SK-N-SH (cell line): ENCODE measurements at regions not wholly inside any gene's neighbourhood (a gene's known extent, or its start where the extent isn't known, plus 50 kb on each side); places are given as distances from the start of the nearest gene placed in this dataset.

Experiments
- CTCF ChIA-PET: fragments of 300-600, 350-600 bp; formaldehyde crosslinking; extraction: SDS; loops from one replicate; lab custom pipeline; 2021; lab: Yijun Ruan, JAX
- POLR2A ChIA-PET: fragments of 350-600 bp; sonication (Branson Sonifier 250); formaldehyde crosslinking; extraction: SDS; loops from one replicate; lab custom pipeline; 2020; ENCODE audit warnings: antibody characterized with exemption, inconsistent platforms; lab: Yijun Ruan, JAX
- DNase-seq: peaks from one replicate; pipeline ENCODE4 v3.0.0; 2012
- H2AFZ ChIP-seq: fragments of 200-600 bp; sonication (generic); 2 replicates; pipeline ENCODE4 v1.8.1; 2016; ENCODE audit warnings: antibody characterized with exemption, mild to moderate bottlenecking, low read depth
- H3F3A ChIP-seq: fragments of 200-600 bp; sonication (generic); replicated peaks from 2 replicates; pipeline ENCODE3; 2016; ENCODE audit warnings: antibody characterized with exemption, mild to moderate bottlenecking; ENCODE audit not compliant: insufficient read depth
- H3K27ac ChIP-seq, 2 experiments: fragments of 200-500 bp in 1 of 2; fragments of 200-600 bp in 1 of 2; sonication (Bioruptor generic) in 1 of 2; sonication (generic), shearing (Covaris generic) in 1 of 2; 2 replicates each; pipeline versions ENCODE4 v1.5.1 to v1.6.1; 2014 to 2016; ENCODE audit warnings: low read depth in 2 of 2, inconsistent platforms in 1 of 2, low read length in 1 of 2, mild to moderate bottlenecking in 1 of 2, mixed read lengths in 1 of 2
- H3K27me3 ChIP-seq: fragments of 200-600 bp; sonication (generic), shearing (Covaris generic); 2 replicates; pipeline ENCODE4 v1.6.1; 2016; ENCODE audit warnings: mixed run types; ENCODE audit not compliant: insufficient read depth
- H3K36me3 ChIP-seq, 2 experiments: fragments of 200-500 bp in 1 of 2; fragments of 200-600 bp in 1 of 2; sonication (Bioruptor generic) in 1 of 2; sonication (generic) in 1 of 2; replicated peaks in 1 of 2; 2 replicates each; pipeline versions ENCODE3 to v1.5.1; 2014 to 2016; ENCODE audit warnings: low read length in 1 of 2, mild to moderate bottlenecking in 1 of 2; ENCODE audit not compliant: insufficient read depth in 2 of 2, control insufficient read depth in 1 of 2
- H3K4me1 ChIP-seq, 2 experiments: fragments of 200-500 bp in 1 of 2; fragments of 200-600 bp in 1 of 2; sonication (Bioruptor generic) in 1 of 2; sonication (generic), shearing (Covaris generic) in 1 of 2; 2 replicates each; pipeline versions ENCODE4 v1.5.1 to v1.6.1; 2014 to 2016; ENCODE audit warnings: low read depth in 1 of 2, low read length in 1 of 2, mixed run types in 1 of 2; ENCODE audit not compliant: insufficient read depth in 2 of 2, control insufficient read depth in 1 of 2
- H3K4me2 ChIP-seq: fragments of 200-600 bp; sonication (generic), shearing (Covaris generic); 2 replicates; pipeline ENCODE4 v1.6.1; 2017; ENCODE audit warnings: mixed run types
- H3K4me3 ChIP-seq, 2 experiments: fragments of 200-500 bp in 1 of 2; fragments of 200-600 bp in 1 of 2; sonication (Bioruptor generic) in 1 of 2; sonication (generic), shearing (Covaris generic) in 1 of 2; 2 replicates each; pipeline versions ENCODE4 v1.5.1 to v1.8.1; 2014 to 2016; ENCODE audit warnings: low read depth in 2 of 2, inconsistent platforms in 1 of 2, low read length in 1 of 2, mild to moderate bottlenecking in 1 of 2, mixed read lengths in 1 of 2, moderate library complexity in 1 of 2
- H3K79me2 ChIP-seq: fragments of 200-600 bp; sonication (generic); 2 replicates; pipeline ENCODE4 v1.8.1; 2017; ENCODE audit warnings: mild to moderate bottlenecking; ENCODE audit not compliant: insufficient read depth
- H3K9ac ChIP-seq: fragments of 200-600 bp; sonication (generic); 2 replicates; pipeline ENCODE4 v1.6.1; 2017; ENCODE audit warnings: mixed run types
- H3K9me2 ChIP-seq: fragments of 200-600 bp; sonication (generic); 2 replicates; pipeline ENCODE4 v1.6.1; 2017; ENCODE audit warnings: mixed run types
- H3K9me3 ChIP-seq: fragments of 200-600 bp; sonication (generic); 2 replicates; pipeline ENCODE4 v1.6.1; 2017; ENCODE audit warnings: mixed run types, mild to moderate bottlenecking, moderate library complexity
- H4K20me1 ChIP-seq: fragments of 200-600 bp; sonication (generic); 2 replicates; pipeline ENCODE4 v1.6.1; 2017; ENCODE audit warnings: mild to moderate bottlenecking, mixed run types; ENCODE audit not compliant: insufficient read depth
- CTCF ChIP-seq: fragments of 200-600 bp; sonication (generic); IDR thresholded peaks from 2 replicates; pipeline ENCODE4 v1.6.1; 2017; ENCODE audit warnings: antibody characterized with exemption, mild to moderate bottlenecking, moderate library complexity
- ELF1 ChIP-seq: IDR thresholded peaks from 2 replicates; pipeline ENCODE4 v1.4.0; 2012
- EP300 ChIP-seq, 2 experiments: IDR thresholded peaks; 2 replicates each; pipeline versions ENCODE4 v1.4.0 to v1.6.1; 2012; ENCODE audit warnings: borderline replicate concordance in 1 of 2, low read depth in 1 of 2, low read length in 1 of 2
- FOSL2 ChIP-seq: IDR thresholded peaks from 2 replicates; pipeline ENCODE4 v1.4.0; 2012; ENCODE audit warnings: low read depth, mild to moderate bottlenecking, moderate library complexity, borderline replicate concordance
- FOXJ3 ChIP-seq: sonication (generic); formaldehyde crosslinking; IDR thresholded peaks from 2 replicates; pipeline ENCODE4 v1.5.1; 2020; ENCODE audit warnings: mild to moderate bottlenecking, missing genetic modification reagents
- GABPA ChIP-seq: IDR thresholded peaks from 2 replicates; pipeline ENCODE4 v1.4.0; 2012; ENCODE audit warnings: low read depth, mild to moderate bottlenecking
- GATA2 ChIP-seq: sonication (generic); formaldehyde crosslinking; IDR thresholded peaks from 2 replicates; pipeline ENCODE4 v1.5.0; 2020; ENCODE audit warnings: mild to moderate bottlenecking, missing genetic modification reagents
- IRF3 ChIP-seq: fragments of 150-350 bp; IDR thresholded peaks from 2 replicates; pipeline ENCODE4 v1.6.1; 2016; ENCODE audit warnings: mild to moderate bottlenecking, low read depth, low read length
- JUND ChIP-seq: IDR thresholded peaks from 2 replicates; pipeline ENCODE4 v1.4.0; 2012
- MAX ChIP-seq: IDR thresholded peaks from 2 replicates; pipeline ENCODE4 v1.4.0; 2012; ENCODE audit warnings: low read depth
- MEF2A ChIP-seq: IDR thresholded peaks from 2 replicates; pipeline ENCODE4 v1.4.0; 2012; ENCODE audit warnings: low read depth, borderline replicate concordance
- POLR2AphosphoS5 ChIP-seq: IDR thresholded peaks from 2 replicates; pipeline ENCODE4 v1.6.1; 2012; ENCODE audit warnings: low read depth, low read length
- RAD21 ChIP-seq: IDR thresholded peaks from 2 replicates; pipeline ENCODE4 v1.6.1; 2012; ENCODE audit warnings: mild to moderate bottlenecking, low read length
- RCOR1 ChIP-seq: fragments of 150-350 bp; IDR thresholded peaks from 2 replicates; pipeline ENCODE4 v1.6.1; 2017; ENCODE audit warnings: antibody characterized with exemption, low read length
- RFX5 ChIP-seq: IDR thresholded peaks from 2 replicates; pipeline ENCODE4 v1.6.1; 2012; ENCODE audit warnings: mild to moderate bottlenecking, improper control_type of control experiment, low read length
- RXRA ChIP-seq: IDR thresholded peaks from 2 replicates; pipeline ENCODE4 v1.4.0; 2012; ENCODE audit warnings: low read depth, mild to moderate bottlenecking, borderline replicate concordance
- SIN3A ChIP-seq: IDR thresholded peaks from 2 replicates; pipeline ENCODE4 v1.6.1; 2012; ENCODE audit warnings: low read depth, mild to moderate bottlenecking, low read length, moderate library complexity, borderline replicate concordance
- TCF12 ChIP-seq: IDR thresholded peaks from 2 replicates; pipeline ENCODE4 v1.4.0; 2012
- USF1 ChIP-seq: IDR thresholded peaks from 2 replicates; pipeline ENCODE4 v1.4.0; 2012; ENCODE audit warnings: low read depth, borderline replicate concordance
- USF2 ChIP-seq: fragments of 150-350 bp; IDR thresholded peaks from 2 replicates; pipeline ENCODE4 v1.6.1; 2017; ENCODE audit warnings: antibody characterized with exemption, low read length, low read depth, borderline replicate concordance
- WGBS: methylation state at CpG from one replicate; pipeline ENCODE4 v1.1.6; 2017; ENCODE audit warnings: low lambda C conversion rate; 5-methylcytosine and 5-hydroxymethylcytosine counted together

GRCh38 chr10:64332551-64332950 lies 811.4 kb downstream of the REEP3 start:
- no peak for DNase-seq
- Histone ChIP-seq H3K9me3 (0 out of 2 replicates have a peak, but pooled peaks cover 3% of the 10 kb centered on the region), H3K4me2 (no peak overlapping the region), H4K20me1 (no peaks in the 10 kb centered on the region), H3K27ac (no peak overlapping the region), H3K36me3 (no peaks in the 10 kb centered on the region), H3K4me3 (no peak overlapping the region), H3F3A (no peaks in the 10 kb centered on the region), H3K79me2 (no peaks in the 10 kb centered on the region), H3K9ac (no peak overlapping the region), H3K9me2 (no peaks in the 10 kb centered on the region), H2AFZ (no peak overlapping the region), H3K4me1 (no peaks in the 10 kb centered on the region; a peak in 1 of 4 replicates), H3K27me3 (no peaks in the 10 kb centered on the region)
- 21% methylated on average over 1 of the region's 1 CpG for WGBS
- POLR2A ChIA-PET = no interaction called here
- CTCF ChIA-PET = interaction anchor here (1.5 kb wide), 1 partner anchor 14 kb away, joined by 3 read pairs; no protein-coding TSS in a partner anchor
- TF ChIP-seq JUND (no peak), MEF2A (no peak), RCOR1 (no peak), GATA2 (no peak), IRF3 (no peak), RXRA (no peak), MAX (no peak), EP300 (IDR thresholded peaks at IDR 0.05; ENCODE audit: borderline replicate concordance in 1 of 2, low read depth in 1 of 2, low read length in 1 of 2) (no peak), RAD21 (no peak), POLR2AphosphoS5 (no peak), GABPA (no peak), FOXJ3 (no peak), SIN3A (no peak), USF2 (no peak), FOSL2 (no peak), CTCF (no peak), ELF1 (no peak), RFX5 (no peak), USF1 (no peak), TCF12 (no peak)
